ENCODE measurements at regions not wholly inside any gene's neighbourhood (a gene's known extent, or its start where the extent isn't known, plus 50 kb on each side); places are given as distances from the start of the nearest gene placed in this dataset.

DNA sequence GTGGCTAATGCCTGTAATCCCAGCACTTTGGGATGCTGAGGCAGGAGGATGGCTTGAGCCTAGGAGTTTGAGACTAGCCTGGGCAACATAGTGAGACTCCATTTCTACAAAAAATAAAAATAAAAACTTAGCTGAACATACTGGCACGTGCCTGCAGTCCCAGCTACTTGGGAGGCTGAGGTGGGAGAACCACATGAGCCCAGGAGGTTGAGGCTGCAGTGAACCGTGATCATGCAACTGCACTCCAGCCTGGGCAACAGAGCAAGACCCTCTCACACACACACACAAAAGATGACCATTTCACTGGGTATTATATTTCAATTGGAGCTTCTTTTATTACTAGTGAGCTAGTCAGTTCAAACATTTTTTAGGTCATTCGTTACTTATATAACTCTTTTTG is 116.9 kb upstream of the SLC35F3 start:
- TF ChIP-seq, protein P1, sequence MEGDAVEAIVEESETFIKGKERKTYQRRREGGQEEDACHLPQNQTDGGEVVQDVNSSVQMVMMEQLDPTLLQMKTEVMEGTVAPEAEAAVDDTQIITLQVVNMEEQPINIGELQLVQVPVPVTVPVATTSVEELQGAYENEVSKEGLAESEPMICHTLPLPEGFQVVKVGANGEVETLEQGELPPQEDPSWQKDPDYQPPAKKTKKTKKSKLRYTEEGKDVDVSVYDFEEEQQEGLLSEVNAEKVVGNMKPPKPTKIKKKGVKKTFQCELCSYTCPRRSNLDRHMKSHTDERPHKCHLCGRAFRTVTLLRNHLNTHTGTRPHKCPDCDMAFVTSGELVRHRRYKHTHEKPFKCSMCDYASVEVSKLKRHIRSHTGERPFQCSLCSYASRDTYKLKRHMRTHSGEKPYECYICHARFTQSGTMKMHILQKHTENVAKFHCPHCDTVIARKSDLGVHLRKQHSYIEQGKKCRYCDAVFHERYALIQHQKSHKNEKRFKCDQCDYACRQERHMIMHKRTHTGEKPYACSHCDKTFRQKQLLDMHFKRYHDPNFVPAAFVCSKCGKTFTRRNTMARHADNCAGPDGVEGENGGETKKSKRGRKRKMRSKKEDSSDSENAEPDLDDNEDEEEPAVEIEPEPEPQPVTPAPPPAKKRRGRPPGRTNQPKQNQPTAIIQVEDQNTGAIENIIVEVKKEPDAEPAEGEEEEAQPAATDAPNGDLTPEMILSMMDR (conservative IDR thresholded peaks at IDR 0.05; ENCODE audit: control insufficient read depth, insufficient read depth, low read depth, low read length), result no peak
- no peak for DNase-seq (ENCODE audit: low read depth)
- H3K4me3 ChIP-seq (ENCODE audit: control insufficient read depth, low read depth, low read length), result no peak overlapping the region

DNA sequence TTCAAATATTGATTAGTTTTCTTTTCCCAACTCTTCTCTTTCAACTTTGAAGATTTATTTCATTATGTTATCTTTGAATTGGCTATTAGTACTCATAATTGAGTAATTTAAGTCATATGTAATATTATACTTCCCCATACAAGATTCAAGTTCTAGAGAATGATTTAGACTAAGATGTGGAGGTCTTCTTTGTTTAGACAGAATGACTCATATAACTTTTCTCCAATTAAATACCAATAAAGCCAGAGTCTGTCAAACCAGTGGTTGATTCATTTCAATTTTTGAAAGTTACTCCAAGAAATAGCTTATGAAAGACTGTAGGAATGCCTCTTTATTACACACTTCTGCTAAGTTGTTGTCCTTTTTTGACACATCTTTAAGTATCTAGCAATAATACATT is 115.8 kb upstream of the SLC35F3 start:
- TF ChIP-seq, protein P1 (conservative IDR thresholded peaks at IDR 0.05; ENCODE audit: control insufficient read depth, insufficient read depth, low read depth, low read length), result no peak
- DNase-seq (ENCODE audit: low read depth), result no peak
- no peak overlapping the region for H3K4me3 ChIP-seq (ENCODE audit: control insufficient read depth, low read depth, low read length)

DNA sequence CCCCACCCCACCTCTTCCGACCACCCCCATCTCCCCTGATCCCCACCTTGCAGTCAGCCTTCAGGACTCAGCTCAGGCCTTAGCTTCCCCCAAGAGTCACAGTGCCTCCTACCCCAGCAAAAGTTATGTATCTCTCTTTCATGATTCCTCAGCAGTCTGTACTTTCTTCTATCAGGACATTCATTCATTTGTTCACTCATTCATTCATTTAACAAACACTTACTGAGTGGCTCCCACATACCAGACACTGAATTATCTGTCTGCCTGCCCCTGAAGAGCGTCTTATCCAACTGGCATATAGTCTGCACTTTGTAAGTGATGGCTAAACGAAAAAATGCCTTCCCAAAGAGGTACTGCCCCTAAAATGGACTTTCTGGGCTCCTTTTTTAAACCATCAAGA is 114.4 kb upstream of the SLC35F3 start:
- no peak for DNase-seq (ENCODE audit: low read depth)
- TF ChIP-seq, protein P1 (conservative IDR thresholded peaks at IDR 0.05; ENCODE audit: control insufficient read depth, insufficient read depth, low read depth, low read length), result no peak

DNA sequence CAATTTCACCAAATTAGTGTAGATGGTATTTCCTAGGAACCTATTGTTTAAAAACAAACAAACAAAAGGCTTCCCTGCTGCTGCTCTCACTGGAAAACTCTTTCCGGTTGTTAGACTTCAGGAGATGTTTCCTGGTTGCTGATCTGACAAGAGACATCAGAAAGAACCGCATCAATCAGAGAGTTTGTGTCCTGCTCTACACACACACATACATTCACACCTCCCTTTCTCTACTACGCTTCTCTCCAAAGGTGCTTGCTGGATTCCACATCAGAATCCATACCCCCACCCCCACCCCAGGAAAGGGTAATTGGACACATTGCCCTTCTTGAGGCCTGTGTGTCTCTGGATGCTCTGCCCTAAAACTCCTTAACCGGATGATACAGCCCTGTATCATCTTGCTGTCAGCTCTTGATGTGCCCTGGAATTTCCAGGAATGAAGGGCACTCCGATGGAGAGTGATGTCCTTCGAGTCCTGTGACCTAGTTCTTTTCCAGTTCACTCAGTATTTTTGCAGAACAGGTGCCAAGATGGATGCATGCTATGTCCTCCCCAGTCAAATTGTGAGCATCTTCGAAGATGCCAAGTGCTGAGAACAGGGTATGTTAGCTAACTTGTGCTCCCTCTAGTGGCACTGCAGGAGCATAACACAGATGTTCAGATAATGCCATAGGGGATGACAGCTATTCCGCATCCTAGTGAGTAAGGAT is 113.7 kb upstream of the SLC35F3 start:
- peak; percentile 64 for DNase-seq (ENCODE audit: low read depth)
- TF ChIP-seq, protein P1 (conservative IDR thresholded peaks at IDR 0.05; ENCODE audit: control insufficient read depth, insufficient read depth, low read depth, low read length), result peak; percentile 97
- no peak overlapping the region for H3K4me3 ChIP-seq (ENCODE audit: control insufficient read depth, low read depth, low read length)

More for the DNA sequence above, 114.4 kb upstream of the SLC35F3 start:
- H3K4me3 ChIP-seq (ENCODE audit: control insufficient read depth, low read depth, low read length), result no peak overlapping the region

DNA sequence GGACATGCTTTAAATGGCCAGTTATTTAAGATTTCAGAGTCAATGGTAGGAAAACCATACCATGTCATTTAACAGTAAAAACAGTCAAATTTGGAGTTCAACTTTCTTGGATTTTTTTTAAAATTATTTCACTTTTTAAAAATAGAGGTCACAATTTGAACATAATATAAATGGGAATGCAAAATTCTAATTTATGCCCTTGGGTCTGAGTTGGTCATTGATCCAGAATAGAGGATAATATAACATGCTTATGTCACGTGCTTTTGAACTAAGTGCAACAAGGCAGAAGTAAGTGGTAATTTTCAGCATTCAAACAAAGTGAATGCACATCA is 113.1 kb upstream of the SLC35F3 start:
- no peak for DNase-seq (ENCODE audit: low read depth)
- TF ChIP-seq, protein P1 (conservative IDR thresholded peaks at IDR 0.05; ENCODE audit: control insufficient read depth, insufficient read depth, low read depth, low read length), result no peak
- no peak overlapping the region for H3K4me3 ChIP-seq (ENCODE audit: control insufficient read depth, low read depth, low read length)

DNA sequence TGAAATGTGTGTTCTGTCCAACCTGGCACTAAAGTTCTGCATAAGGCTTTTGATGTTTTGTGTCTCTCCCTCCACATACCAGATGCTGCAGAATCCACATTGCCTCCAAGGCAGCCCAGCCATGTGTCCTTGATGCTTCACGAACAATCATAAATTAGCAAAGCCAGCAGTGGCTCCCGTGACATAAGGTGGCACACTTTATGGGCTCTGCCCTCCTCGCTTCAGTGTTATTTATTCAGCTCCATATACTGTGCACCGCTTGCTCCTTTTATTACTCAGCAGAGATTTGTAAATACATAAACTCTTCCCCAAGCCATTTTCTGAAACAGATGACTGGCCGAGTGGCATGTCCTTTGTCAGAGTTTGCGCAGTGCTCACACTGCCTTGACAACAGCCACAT is 112.8 kb upstream of the SLC35F3 start:
- H3K4me3 ChIP-seq (ENCODE audit: control insufficient read depth, low read depth, low read length), result no peak overlapping the region
- TF ChIP-seq, protein P1 (conservative IDR thresholded peaks at IDR 0.05; ENCODE audit: control insufficient read depth, insufficient read depth, low read depth, low read length), result no peak
- no peak for DNase-seq (ENCODE audit: low read depth)

DNA sequence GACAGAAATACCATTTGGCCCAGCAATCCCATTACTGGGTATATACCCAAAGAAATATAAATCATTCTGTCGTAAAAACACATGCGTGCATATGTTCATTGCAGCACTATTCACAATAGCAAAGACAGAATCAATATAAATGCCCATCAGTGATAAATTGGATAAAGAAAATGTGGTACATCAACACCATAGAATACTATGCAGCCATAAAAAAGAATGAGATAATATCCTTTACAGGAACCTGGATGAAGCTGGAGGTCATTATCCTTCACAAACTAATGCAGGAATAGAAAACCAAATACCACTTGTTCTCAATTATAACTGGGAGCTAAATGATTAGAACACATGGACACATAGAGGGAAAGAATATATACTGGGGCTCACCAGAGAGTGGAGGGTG is 109.6 kb upstream of the SLC35F3 start:
- no peak for DNase-seq (ENCODE audit: low read depth)
- TF ChIP-seq, protein P1 (conservative IDR thresholded peaks at IDR 0.05; ENCODE audit: control insufficient read depth, insufficient read depth, low read depth, low read length), result no peak
- no peak overlapping the region for H3K4me3 ChIP-seq (ENCODE audit: control insufficient read depth, low read depth, low read length)

Data from fibroblast of mammary gland (primary cell).